Fibroblast of skin of right biceps (primary cell): ENCODE measurements at regions not wholly inside any gene's neighbourhood (a gene's known extent, or its start where the extent isn't known, plus 50 kb on each side); places are given as distances from the start of the nearest gene placed in this dataset.

ENCODE experiments used
- DNase-seq: peaks from one replicate; pipeline ENCODE4 v3.0.0-alpha.2; 2013

DNA sequence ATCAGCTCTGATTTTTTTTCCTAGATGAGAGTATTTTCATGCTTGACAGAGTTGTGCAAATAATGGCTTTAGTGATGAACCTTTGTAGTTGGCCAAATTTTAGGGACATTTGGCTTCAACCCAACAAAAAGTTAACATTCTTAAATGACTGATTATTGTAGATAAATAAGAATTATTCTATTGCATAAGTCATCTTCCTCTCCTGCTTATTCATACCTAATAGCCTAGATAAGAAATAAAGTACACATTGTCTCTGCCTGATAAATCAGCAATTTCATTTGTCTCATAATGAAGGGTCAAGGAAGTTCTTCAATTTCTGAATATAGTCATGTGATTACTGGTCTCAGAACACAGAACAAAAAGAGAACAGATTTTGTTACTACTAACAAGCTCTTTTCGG, 428.9 kb upstream of the IL12A start:
- DNase-seq, result no peak

DNA sequence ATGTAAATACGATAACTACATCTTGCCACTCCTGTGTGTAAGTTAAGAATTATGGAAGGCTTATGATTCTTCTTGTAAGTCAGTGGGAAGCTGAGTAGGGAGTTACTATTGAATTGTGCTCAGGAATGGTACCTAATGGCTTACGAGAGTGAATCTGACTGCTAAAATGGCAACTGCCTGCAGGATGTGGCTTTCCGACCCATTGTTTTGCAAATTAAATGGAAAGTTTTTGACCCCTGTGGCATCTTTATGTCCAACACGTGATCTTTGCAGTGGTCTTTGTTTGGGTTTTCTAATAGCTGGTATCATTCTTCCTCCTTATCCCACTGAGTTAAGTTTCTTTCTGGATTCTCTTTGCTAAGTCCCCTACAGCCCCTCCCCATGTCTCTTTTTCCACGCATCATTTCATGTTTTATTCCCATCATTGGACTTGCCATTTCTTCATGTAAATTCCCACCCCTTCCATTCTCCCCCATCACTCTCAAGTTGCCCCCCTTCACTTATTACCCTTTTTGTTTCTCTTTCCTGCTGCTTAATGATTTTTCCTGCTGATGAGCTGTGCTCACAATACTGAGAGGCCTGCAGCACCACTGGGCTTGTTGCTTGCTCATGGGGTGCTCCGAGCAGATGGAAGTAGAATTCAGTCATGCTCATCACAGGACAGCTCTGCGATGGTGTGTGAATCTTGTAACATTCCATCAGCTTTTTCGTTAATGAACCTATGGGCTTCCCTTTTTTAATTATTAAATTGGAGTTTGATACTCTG, 428.2 kb upstream of the IL12A start:
- no peak for DNase-seq

DNA sequence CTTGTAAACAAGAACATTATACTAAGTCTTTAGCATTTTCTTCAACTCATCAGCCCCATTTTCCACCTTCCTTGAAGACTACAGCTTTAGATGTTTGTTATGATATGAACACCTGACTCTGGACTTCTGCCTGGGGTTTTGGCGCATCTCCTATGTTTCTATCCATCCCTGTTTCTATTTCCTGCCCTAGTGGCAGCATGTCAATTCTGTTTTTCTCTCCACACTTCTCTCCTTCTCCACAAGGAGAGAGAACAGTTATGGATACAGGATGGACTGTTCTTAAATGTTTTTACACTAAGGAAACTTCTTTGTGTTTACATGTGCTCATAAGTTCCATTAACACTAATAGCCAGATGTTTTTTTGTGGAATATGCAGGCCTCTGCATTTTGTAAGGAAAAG, 423.3 kb upstream of the IL12A start:
- DNase-seq, result no peak

DNA sequence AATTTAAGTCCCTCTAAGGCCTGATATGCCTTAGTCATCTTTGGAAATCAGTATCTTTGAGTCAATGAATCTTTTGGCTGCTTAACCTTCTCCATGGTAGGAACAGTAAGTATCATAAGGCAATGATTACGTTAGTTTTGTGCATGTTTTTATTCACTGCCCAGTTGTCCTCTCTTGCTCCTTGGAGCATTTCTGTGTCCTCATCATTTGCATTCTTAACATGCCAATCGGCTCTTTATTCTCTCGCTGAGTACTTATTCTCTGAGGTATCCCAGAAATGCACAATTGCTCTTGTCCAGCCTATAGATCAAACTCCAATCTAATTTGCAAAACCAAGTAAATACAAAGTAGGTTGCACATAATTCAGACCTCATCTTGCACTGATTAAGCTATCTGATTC, 405.0 kb upstream of the IL12A start:
- DNase-seq, result peak; percentile 20

DNA sequence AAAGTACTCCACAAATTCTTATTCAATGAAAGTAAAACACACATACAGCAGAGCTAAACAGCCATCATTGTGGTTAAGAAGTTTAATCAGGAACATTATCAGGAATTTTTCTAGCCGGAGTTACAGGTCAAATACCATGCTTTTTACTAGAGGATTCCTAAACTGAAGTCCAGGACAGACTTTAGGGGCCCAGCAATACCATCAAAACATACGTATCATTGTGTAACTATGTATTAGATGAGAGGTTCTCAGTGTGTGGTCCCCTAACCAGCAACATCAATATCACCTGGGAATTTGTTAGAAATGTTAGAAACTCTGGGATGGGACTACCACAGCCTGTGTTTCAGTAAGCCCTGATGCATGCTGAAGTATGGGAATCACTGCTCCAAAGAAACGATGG, 404.2 kb upstream of the IL12A start:
- DNase-seq, result peak; percentile 30

DNA sequence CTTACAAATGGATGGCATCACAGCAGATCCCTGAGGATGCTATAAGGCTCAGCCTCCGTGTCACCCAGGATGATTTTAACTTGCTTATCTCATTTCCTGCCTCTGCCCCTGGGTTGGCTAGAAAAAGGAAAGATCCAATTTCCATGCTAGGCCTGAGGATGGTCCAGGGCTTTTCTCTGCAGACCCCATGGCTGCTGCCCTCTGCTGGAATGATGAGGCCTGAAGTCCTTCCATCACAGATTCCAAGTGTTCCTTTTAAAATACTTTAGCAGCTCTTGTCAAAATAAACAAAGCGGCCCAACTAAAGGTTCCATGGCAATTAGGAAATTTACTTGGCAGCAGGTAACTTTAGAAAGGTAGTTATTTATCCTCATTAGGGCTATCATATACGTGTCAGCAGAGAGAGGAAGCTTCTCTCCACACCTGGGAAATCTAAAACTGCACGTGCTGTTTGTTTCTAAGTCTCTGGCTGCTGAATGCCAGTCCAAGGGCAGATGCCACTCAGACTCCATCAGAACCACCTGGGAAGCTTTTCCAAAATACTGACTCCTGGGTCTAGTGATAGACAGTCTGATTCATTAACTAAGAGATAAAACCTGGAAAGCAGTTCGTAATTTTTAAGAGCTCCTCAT, 401.9 kb upstream of the IL12A start:
- peak; percentile 57 for DNase-seq

DNA sequence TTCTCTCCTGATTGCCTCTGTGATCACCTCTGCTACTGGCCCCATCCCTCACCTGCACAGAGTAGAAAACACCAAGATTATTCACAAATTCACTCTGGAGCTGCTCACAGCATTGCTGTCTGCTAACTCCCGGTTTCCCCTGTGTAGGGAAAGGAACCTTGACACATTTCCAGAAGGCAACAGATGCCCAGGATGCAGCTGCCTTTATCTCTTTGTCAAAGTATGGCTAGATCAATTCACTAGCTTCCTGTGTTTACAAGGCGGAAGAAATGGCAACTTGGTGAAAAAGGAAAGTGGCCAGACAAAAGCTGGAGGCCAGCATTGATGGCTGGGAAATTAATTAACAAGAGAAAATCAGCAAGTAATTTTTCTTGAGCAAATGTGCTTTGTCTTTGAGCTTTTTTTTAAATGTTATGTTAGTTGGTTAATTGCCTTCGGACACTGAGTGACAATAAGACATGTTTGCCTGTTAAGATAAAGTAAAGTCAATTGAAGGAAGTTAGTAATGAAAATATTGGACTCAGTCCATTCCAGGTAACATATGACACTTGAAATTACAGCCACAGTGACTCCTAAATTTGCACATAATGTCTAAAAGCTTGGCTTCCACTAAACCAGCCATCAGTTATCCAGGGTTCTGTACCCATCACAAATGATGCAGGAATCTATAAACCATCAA, 394.6 kb upstream of the IL12A start:
- no peak for DNase-seq

DNA sequence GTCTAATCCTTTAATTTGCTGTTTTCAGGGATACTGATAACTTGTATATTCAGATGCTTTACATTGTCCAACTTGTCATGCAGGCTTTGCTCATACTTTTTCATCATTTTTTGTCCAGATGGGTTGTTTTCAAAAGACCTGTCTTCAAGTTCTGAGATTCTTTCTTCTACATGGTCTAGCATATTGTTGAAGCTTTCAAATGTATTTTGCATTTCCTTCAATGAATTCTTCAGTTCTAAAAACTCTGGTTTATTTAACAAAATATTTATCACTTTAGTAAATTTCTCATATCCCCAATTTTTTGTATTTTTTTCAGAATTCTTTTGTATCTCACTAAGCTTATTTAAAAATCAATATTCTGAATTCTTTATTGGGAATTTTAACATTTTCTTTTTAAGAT, 388.3 kb upstream of the IL12A start:
- no peak for DNase-seq

DNA sequence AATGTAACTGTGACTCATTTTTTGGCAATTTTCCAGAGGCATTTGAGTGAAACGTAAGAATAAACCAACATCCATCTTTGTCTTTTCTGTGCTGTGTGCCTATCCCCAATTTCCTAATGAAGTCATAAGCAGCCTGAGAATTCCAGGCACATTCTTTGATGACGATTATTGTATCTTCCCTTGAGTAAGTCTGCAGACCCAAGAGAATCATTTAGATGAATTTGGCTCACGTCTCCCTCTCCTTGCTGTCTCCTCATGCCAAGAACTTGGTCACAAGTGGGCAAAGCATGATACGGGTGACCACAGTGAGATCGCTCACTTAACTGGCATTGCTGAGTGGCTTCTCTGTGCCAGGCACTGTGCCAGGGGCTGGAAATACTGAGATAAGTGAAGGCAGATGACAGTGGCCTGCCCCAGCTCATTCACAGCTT, 384.5 kb upstream of the IL12A start:
- peak; percentile 81 for DNase-seq

DNA sequence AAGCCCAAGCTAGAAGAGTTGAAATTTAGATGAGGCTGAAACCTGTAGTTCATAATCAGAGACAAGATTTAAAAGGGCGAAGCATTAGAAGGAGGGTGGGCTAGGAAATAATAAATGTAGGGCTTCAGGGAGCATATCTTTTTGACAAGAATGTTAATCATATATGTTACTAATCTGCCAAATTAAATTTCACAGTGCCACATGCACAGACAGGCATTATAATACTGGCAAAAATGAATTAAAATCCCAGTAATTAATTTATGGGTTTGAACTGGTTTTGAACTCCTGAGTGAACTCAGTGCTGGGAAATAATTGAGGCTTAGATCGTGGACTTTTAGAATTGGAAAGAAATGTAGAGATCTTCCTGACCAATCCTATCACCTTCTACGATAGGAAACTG, 383.5 kb upstream of the IL12A start:
- no peak for DNase-seq

DNA sequence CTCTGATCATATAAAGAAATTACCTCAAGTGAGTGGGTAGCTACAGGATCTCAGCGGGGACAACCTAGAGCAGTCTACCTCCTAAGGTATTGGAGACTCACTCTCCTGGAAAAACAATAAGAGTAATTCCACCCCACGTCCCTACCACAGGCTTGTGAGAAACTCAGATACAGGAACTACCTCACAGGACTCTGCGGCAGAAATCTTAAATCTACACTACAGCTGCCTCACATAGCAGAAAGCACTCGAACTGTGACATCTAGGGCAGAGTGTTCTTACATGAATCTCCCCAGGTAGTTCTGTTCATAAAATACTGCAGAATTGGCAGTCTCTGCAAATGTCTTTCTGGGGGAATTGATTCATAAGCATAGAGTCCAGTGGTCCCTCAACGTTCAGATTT, 382.9 kb upstream of the IL12A start:
- DNase-seq, result no peak

DNA sequence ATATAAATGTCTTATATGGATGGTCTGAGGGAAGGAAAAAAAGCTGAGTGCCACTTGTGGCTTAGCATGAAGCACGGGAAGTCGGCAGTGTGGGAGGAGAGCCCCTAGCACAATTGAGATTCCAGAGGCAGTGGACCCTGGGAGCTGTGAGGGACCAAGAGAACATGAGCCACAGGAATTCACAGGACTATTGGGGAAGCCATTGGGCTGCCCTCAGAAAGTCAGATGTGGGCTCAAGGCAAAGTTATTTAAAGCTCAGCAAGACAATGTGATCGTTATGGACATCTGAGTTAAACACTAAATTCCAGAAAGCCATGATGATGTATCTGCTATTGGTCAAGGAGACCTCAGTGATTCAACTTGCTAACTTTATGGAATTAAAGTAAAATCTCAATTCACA, 380.8 kb upstream of the IL12A start:
- no peak for DNase-seq

DNA sequence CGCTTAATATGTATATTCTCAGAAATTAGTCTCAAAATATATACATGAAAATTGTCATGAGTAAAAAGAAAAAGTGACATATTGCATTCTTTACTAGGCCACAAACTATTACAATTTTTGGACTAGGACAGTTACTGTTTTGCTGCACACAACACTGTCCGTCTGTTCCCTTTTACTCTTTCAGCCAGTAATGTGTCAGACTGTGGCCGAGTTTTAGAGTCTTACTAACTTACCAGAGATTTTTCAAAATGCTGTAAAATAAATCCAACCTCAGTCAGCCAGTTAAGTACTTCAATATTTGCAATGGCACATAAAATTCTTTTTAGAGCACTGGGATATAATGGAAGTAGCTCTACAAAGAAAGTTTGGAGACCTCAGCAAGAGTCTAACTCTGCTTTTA, 380.3 kb upstream of the IL12A start:
- no peak for DNase-seq

DNA sequence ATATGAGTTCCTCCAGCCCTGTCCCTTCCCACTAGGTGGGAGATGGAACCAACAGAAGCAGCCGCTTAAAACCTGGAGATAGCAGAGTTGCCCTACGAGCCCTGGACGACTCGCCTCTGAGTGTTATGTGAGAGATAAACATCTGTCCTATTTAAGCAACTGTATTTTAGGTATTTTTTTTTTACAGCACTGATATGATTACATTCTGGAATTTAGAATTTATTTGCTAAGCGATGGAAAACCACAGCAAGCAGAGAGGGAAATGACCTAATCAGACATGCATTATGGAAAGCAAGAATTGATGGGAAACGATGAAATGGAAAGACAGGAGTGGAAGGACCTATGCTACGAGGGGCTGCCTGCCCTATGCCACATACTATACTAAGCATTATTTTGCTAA, 379.0 kb upstream of the IL12A start:
- DNase-seq, result peak; percentile 72

DNA sequence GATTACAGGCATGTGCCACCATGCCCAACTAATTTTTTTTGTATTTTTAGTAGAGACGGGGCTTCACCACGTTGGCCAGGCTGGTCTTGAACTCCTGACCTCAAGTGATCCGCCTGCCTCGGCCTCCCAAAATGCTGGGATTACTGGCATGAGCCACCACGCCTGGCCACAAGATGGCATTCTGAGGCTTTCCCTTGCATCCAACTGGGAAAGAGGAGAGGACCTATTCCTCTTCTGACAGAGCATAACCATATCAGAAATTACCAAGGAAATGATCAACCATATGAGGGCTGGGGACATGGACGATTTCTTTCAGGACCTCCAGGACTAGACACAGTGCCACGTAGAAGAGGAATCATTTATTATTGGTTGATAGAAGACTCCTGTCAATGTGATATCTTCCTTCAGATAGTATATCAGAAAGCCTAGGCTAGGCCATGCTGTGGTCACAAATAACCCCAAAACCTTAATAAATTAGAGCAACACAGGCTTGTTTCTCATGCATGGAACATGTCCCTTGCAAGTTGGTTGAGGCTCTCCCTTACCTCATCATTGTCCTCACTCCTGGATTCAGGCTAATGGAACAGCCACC, 372.3 kb upstream of the IL12A start:
- peak; percentile 67 for DNase-seq

DNA sequence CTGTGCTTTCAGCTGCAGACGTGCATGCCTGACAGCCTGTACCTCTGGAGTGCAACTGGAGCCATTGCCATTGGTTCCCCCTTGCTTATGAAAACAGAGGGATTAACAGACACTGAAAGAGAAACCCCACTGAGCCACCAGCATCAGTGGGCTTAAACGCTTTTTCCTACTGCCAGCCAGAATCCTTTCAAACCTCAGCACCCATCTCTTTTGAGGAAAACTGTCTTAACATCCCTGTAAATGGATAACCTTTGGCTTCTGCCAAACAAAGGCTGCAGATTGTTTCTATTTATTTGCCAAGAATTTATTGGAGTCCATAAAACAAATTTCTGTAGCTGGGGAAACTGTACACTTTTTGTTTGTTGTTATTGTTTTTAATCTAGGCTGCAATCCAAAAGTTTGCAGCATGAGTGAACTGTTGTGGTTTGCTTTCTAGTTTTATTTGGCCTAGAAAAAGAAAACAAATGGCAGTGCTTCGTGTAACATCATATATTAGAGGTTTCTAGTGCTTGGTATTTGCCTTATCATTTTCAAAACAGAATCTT, 369.2 kb upstream of the IL12A start:
- DNase-seq, result peak; percentile 26

DNA sequence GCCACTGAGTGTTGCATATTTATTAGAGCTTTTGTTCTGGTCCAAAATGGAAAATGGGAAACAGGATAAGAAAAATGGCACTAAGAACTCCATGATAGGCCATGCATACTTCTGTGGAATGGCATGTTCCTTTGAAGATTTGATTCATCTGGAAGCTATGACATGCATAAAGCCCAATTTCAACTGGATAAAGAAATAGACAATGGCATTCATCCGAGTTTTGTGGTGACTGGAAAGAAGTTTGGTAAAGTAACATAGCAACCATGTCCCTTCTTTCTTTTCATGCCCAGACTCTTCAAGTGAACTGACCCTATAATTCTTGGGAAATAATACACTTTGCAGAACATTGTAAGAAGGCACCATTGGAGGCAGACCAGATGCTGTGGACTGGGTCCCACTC, 368.4 kb upstream of the IL12A start:
- DNase-seq, result peak; percentile 47

DNA sequence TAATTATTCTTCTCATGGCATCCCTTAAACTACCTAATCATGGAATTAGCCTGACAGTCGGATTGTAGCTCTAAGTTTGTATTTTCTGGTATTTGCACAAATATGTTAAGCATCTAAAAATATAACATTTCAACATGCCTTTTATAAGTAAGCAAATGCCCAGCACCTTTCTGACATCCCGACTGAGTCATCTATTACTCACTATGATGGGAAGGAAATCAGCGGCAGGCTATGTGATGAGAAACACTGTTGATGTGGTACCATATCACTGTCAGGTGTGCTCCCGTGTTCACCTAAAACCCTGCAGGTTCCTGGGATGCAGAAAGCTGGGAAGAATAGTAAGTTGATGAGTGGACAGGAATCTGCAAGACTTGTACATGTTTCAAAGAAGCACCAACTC, 367.8 kb upstream of the IL12A start:
- peak; percentile 86 for DNase-seq

DNA sequence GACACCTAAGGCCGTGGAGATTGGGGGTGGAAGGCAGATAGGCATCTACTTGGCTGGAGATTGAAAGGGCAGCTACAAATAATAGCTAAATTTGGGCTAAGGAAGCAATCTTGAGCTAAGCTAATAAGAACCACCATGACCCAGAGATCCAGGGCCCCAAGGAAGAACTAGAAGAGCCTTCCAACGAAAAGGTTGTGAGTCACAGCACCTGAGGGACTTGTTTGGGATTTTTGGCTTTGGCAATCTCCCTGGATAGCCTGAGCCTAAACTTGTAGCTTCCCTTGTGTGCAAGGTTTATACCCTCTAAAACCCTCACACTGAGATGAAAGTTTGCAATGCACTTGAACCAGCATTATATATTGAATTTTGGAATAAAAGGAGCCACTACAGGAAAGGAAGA, 364.0 kb upstream of the IL12A start:
- no peak for DNase-seq

DNA sequence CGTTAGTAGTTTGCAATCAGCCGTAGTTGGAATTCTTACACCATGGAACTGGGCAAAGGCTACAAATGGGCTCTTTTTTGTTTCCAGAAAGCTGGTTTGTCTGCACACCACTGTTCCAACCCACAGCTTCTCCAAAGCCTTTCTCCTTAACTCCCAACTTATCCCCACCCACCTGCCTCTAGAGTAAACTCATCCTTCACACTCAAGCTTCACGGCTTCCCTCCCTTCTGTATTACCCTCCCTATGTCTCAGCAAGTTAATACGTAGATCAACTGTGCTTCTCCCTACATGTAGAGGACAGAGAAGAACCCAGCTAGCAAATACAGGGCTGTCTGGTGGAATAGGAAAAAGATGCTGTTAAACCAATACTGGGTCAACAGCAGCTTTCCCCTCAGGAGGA, 363.0 kb upstream of the IL12A start:
- DNase-seq, result no peak

DNA sequence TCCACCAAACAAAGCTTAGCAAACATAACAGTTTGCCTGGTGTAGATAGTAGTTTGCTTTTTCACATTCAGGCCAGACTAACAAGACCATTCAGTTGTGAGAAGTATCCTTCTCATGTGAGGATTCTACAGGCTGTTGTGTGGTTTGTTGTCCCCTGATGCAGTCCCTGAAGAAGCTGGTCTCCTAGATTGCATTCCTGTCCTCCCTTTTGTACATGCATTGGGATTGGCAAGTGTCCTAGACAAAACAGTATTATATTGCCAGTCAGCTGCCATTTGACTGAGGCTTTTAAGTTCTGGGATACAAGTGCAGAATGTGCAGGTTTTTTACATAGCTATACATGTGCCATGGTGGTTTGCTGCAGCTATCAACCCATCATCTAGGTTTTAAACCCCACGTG, 362.0 kb upstream of the IL12A start:
- no peak for DNase-seq

DNA sequence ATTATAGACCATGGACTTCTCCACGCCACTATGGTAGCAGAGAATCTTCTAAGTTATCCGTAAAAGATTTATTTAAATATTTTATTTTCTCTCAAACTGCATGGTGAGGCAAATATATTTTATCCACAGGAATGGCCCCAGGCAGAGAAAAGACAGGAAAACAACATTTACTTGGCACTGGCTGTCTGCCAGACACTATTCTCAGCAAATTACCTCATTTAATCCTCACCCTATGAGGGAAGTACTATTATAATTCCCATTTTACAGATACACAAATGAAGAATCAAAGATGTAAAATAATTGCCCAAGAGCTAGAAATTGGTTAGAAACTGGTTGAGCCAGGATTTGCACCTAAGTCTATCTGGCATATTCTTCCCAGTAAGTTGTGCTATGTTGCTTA, 361.4 kb upstream of the IL12A start:
- no peak for DNase-seq

DNA sequence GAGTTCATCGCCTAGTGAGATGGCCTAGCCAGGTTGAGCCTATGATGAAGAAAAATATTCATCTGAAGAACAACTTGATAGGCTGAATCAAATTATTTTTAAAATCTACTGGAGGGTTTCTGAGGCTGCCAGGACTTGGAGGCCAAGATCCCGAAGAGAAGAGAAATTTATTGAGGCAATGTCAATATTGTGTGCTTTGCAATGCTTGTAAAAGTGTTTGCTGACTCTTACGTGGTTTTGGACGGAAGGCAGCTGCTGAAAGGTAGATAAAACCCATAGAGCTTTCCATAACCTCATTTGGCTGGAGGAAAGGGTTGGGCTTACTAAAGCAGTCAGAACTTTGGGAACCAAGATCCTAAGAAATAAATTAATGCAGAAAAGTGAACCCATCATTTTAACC, 361.0 kb upstream of the IL12A start:
- DNase-seq, result no peak
